AG04449 (cell line): ENCODE measurements at regions not wholly inside any gene's neighbourhood (a gene's known extent, or its start where the extent isn't known, plus 50 kb on each side); places are given as distances from the start of the nearest gene placed in this dataset.

Source experiments
- CTCF ChIA-PET: fragments of 350-600 bp; formaldehyde crosslinking; extraction: SDS; loops from one replicate; lab custom pipeline; 2021; ENCODE audit warnings: antibody characterized with exemption; lab: Yijun Ruan, JAX
- POLR2A ChIA-PET: fragments of 400-600, 350-600 bp; formaldehyde crosslinking; extraction: SDS; loops from one replicate; lab custom pipeline; 2020; ENCODE audit warnings: antibody characterized with exemption, inconsistent platforms; lab: Yijun Ruan, JAX
- DNase-seq: peaks from one replicate; pipeline ENCODE4 v3.0.0-alpha.2; 2010; ENCODE audit warnings: low read depth, low spot score
- H3K4me3 ChIP-seq: 2 replicates; pipeline ENCODE4 v1.5.1; 2011; ENCODE audit warnings: low read depth, mild to moderate bottlenecking, control low read depth, low read length
- TF ChIP-seq, protein P1 (sequence below): IDR thresholded peaks from one replicate; pipeline ENCODE4 v1.5.1; 2011; ENCODE audit warnings: mild to moderate bottlenecking, moderate library complexity, low read length, control low read depth, inconsistent platforms; ENCODE audit not compliant: insufficient read depth; ENCODE audit errors: missing control alignments

- no peak overlapping the region for H3K4me3 ChIP-seq
- TF ChIP-seq, protein P1, sequence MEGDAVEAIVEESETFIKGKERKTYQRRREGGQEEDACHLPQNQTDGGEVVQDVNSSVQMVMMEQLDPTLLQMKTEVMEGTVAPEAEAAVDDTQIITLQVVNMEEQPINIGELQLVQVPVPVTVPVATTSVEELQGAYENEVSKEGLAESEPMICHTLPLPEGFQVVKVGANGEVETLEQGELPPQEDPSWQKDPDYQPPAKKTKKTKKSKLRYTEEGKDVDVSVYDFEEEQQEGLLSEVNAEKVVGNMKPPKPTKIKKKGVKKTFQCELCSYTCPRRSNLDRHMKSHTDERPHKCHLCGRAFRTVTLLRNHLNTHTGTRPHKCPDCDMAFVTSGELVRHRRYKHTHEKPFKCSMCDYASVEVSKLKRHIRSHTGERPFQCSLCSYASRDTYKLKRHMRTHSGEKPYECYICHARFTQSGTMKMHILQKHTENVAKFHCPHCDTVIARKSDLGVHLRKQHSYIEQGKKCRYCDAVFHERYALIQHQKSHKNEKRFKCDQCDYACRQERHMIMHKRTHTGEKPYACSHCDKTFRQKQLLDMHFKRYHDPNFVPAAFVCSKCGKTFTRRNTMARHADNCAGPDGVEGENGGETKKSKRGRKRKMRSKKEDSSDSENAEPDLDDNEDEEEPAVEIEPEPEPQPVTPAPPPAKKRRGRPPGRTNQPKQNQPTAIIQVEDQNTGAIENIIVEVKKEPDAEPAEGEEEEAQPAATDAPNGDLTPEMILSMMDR: no peak
- ChIA-PET POLR2A (no interaction called here), CTCF (no interaction called here)
- no peak for DNase-seq
Measured at GRCh38 chr10:121217331-121217730, 366.2 kb downstream of the WDR11 start.

DNA sequence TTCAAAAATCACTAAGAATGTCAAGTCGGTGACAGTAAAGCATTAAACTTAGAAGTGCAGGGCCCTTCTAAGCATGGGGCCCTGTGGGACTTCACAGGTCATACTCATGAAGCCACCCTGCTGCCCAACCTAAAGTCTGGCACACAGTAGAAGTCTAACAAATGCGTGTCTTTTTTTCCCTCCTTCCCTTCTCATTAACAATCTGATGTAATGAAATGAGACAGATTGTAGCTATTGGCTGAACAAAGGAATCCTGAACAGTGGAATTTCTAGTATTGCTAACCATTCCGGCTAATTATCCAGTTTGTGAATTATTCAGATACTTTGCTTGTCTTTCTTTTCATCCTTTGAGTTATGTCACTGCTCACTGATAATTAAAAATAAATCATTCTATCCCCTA, 369.9 kb downstream of the WDR11 start:
- CTCF ChIA-PET: no interaction called here

GRCh38 chr10:121221991-121222390, 370.8 kb downstream of the WDR11 start:
- no peak for DNase-seq
- CTCF ChIA-PET: no interaction called here
- H3K4me3 ChIP-seq: no peak overlapping the region
- TF ChIP-seq, protein P1: no peak
- POLR2A ChIA-PET: no interaction called here

More for the DNA sequence above, 369.9 kb downstream of the WDR11 start:
- no peak for DNase-seq
- TF ChIP-seq, protein P1: no peak
- POLR2A ChIA-PET: no interaction called here
- H3K4me3 ChIP-seq: no peak overlapping the region

GRCh38 chr10:121222842-121223241, 371.7 kb downstream of the WDR11 start:
- TF ChIP-seq, protein P1: no peak
- ChIA-PET CTCF (no interaction called here), POLR2A (no interaction called here)
- no peak for DNase-seq
- H3K4me3 ChIP-seq: no peak overlapping the region

- POLR2A ChIA-PET: no interaction called here
- no peak overlapping the region for H3K4me3 ChIP-seq
- no peak for DNase-seq
- TF ChIP-seq, protein P1: no peak
- CTCF ChIA-PET: no interaction called here
Measured at GRCh38 chr10:121231079-121231478, 367.2 kb downstream of the FGFR2 start.

DNA sequence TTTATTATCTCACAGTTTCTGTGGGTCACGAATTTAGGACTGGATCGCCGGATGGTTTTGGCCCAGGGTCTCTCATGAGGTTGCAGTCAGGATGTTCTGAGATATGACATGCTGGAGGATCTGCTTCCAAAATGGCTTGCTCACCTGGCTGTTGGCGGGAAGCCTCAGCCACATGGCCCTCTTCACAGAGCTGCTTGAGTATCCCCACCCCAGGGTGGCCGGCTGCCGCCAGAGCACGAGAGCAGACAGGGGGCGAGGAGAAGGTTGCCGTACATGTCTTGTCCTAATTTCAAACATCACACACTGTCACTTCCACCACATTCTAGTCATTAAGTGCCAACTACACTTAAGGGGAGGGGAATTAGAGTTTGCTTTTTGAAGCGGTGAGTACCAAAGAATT, 365.8 kb downstream of the FGFR2 start:
- H3K4me3 ChIP-seq: no peak overlapping the region
- TF ChIP-seq, protein P1: no peak
- ChIA-PET CTCF (no interaction called here), POLR2A (no interaction called here)
- no peak for DNase-seq
